Right lobe of liver (tissue), 4 donors: ENCODE measurements at regions not wholly inside any gene's neighbourhood (a gene's known extent, or its start where the extent isn't known, plus 50 kb on each side); places are given as distances from the start of the nearest gene placed in this dataset.

ENCODE experiments used
- CTCF ChIP-seq, 4 donors: fragments of 200-600 bp in 3 of 4; fragments of 450-650 bp in 1 of 4; IDR thresholded peaks; one replicate each; pipeline versions ENCODE4 v1.5.1 to v1.8.0; 2016 to 2022; ENCODE audit warnings: antibody characterized with exemption in 4 of 4, mild to moderate bottlenecking in 2 of 4
- POLR2A ChIP-seq: fragments of 450-650 bp; IDR thresholded peaks from one replicate; pipeline ENCODE4 v1.6.1; 2017; ENCODE audit warnings: antibody characterized with exemption, mild to moderate bottlenecking
- donor health status: DM: no; HTN: no; CAD: no.
- donor health status: DM: no; HTN: no; CAD: no.
- donor health status: DM: no; HTN: yes; CAD: no.

- TF ChIP-seq CTCF (IDR thresholded peaks at IDR 0.05) (no peak), POLR2A (no peak)
Observed at GRCh38 chr4:180169966-180170365, 2073.2 kb upstream of the TENM3 start.
